CD8-positive, alpha-beta memory T cell (primary cell): ENCODE measurements at regions not wholly inside any gene's neighbourhood (a gene's known extent, or its start where the extent isn't known, plus 50 kb on each side); places are given as distances from the start of the nearest gene placed in this dataset.

Experiments
- CTCF ChIA-PET: fragments of 350-600 bp; sonication (Branson Sonifier 250); formaldehyde crosslinking; loops from one replicate; lab custom pipeline; 2021; ENCODE audit warnings: antibody characterized with exemption; lab: Charles Lee
- POLR2A ChIA-PET: fragments of 350-600 bp; sonication (Branson Sonifier 250); formaldehyde crosslinking; loops from one replicate; lab custom pipeline; 2021; ENCODE audit warnings: antibody characterized with exemption; lab: Charles Lee
- DNase-seq, 5 donors: peaks; one replicate each; pipeline versions ENCODE4 v3.0.0 to v3.0.0-alpha.2; 2020 to 2022; ENCODE audit warnings: mixed read lengths in 1 of 5
- H3K27ac ChIP-seq: one replicate; pipeline ENCODE4 v1.7.0; 2013; ENCODE audit warnings: low read depth, mild to moderate bottlenecking, low read length, moderate library complexity
- H3K27me3 ChIP-seq: 2 replicates; pipeline ENCODE4 v1.7.0; 2013; ENCODE audit warnings: low read length, mild to moderate bottlenecking; ENCODE audit not compliant: insufficient read depth, poor library complexity, severe bottlenecking
- H3K36me3 ChIP-seq: 2 replicates; pipeline ENCODE4 v1.7.0; 2013; ENCODE audit warnings: mild to moderate bottlenecking, low read length, moderate library complexity; ENCODE audit not compliant: insufficient read depth
- H3K4me1 ChIP-seq: 2 replicates; pipeline ENCODE4 v1.7.0; 2013; ENCODE audit warnings: mild to moderate bottlenecking, low read length, moderate library complexity; ENCODE audit not compliant: insufficient read depth
- H3K4me3 ChIP-seq: 2 replicates; pipeline ENCODE4 v1.7.0; 2013; ENCODE audit warnings: mild to moderate bottlenecking, low read length
- H3K9me3 ChIP-seq: 2 replicates; pipeline ENCODE4 v1.7.0; 2013; ENCODE audit warnings: mild to moderate bottlenecking, low read length
- H3K27ac Mint-ChIP-seq, 8 donors: one replicate each; pipeline ENCODE4 v1.8.0; 2020 to 2021; ENCODE audit warnings: mixed read lengths in 8 of 8, mild to moderate bottlenecking in 6 of 8, inconsistent platforms in 3 of 8, moderate library complexity in 3 of 8
- H3K27me3 Mint-ChIP-seq, 2 donors: one replicate each; pipeline ENCODE4 v1.8.0; 2020 to 2021; ENCODE audit warnings: mixed read lengths in 2 of 2, mild to moderate bottlenecking in 1 of 2, moderate library complexity in 1 of 2
- H3K36me3 Mint-ChIP-seq, 3 donors: one replicate each; pipeline ENCODE4 v1.8.0; 2020 to 2021; ENCODE audit warnings: mixed read lengths in 3 of 3, inconsistent platforms in 1 of 3, mild to moderate bottlenecking in 1 of 3
- H3K4me1 Mint-ChIP-seq, 3 donors: one replicate each; pipeline ENCODE4 v1.8.0; 2020 to 2021; ENCODE audit warnings: mixed read lengths in 3 of 3, inconsistent platforms in 1 of 3, mild to moderate bottlenecking in 1 of 3
- H3K4me3 Mint-ChIP-seq, 7 donors: one replicate each; pipeline ENCODE4 v1.8.0; 2020 to 2021; ENCODE audit warnings: mixed read lengths in 7 of 7, mild to moderate bottlenecking in 6 of 7, moderate library complexity in 4 of 7, inconsistent platforms in 2 of 7
- H3K9me3 Mint-ChIP-seq, 5 donors: one replicate each; pipeline ENCODE4 v1.8.0; 2020 to 2022; ENCODE audit warnings: mixed read lengths in 5 of 5, mild to moderate bottlenecking in 3 of 5, moderate library complexity in 2 of 5, inconsistent platforms in 1 of 5

DNA sequence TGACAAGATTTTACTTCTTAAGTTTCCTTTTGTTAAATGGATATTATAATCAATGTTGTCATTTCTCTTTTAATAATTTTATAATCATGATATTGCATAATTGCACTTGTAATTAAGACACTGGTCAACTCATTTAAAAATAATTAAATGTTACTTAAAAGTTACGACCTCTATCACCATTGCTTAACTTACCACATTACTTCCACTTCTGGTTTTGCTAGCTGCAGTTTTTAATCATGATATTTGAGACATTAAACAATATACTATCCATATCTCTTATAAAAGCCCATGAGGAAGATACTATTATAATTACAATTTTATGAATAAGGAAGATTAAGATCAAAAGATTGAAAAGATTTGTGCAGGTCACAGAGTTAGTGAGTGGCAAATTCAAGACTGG is 502.0 kb downstream of the RNF144A start:
- H3K27ac Mint-ChIP-seq: no peak overlapping the region
- H3K4me1 Mint-ChIP-seq: no peaks in the 10 kb centered on the region

DNA sequence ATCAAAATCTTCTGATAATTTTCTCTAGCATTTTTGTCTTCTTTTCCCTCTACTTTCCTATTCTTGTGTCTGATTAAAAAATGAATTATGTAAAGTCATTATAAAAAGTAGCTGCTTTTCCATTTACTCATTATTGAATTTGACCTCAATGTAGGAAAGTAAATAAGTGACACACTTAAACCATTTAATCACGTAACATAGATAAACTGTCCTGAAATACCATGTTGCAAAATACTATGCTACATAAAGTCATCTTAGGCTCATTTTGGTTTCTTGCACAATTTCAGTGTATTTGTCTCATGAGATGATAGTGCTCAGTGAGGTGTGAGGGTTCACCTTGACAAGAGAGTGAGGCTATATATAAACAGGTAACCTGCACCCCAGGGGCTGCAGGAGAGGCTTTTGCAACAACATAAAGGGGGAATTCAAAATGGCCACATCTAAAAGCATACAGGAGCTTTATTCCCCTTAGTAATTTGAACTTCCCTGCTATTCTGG is 502.7 kb downstream of the RNF144A start:
- peaks cover 0 to 5% (median 3%) of the 10 kb centered on the region in 5 donors for H3K9me3 Mint-ChIP-seq
- Histone ChIP-seq H3K4me1 (no peaks in the 10 kb centered on the region), H3K27me3 (no peaks in the 10 kb centered on the region), H3K9me3 (no peaks in the 10 kb centered on the region), H3K36me3 (no peaks in the 10 kb centered on the region), H3K4me3 (no peak overlapping the region), H3K27ac (no peak overlapping the region)
- no peak overlapping the region for H3K27ac Mint-ChIP-seq
- H3K4me1 Mint-ChIP-seq: no peaks in the 10 kb centered on the region
- ChIA-PET POLR2A (no interaction called here), CTCF (no interaction called here)
- no peak overlapping the region for H3K4me3 Mint-ChIP-seq
- DNase-seq: no peak
- H3K27me3 Mint-ChIP-seq: peaks cover 13 to 38% of the 10 kb centered on the region in 2 donors
- peaks cover 0 to 15% (median 0%) of the 10 kb centered on the region in 3 donors for H3K36me3 Mint-ChIP-seq

More for the DNA sequence above, 502.0 kb downstream of the RNF144A start:
- H3K27me3 ChIP-seq: no peaks in the 10 kb centered on the region
- no peak overlapping the region for H3K27ac ChIP-seq
- Mint-ChIP-seq H3K27me3 (peaks cover 12 to 38% of the 10 kb centered on the region in 2 donors), H3K4me3 (no peak overlapping the region), H3K36me3 (peaks cover 0 to 15% (median 0%) of the 10 kb centered on the region in 3 donors), H3K9me3 (peaks cover 0 to 5% (median 3%) of the 10 kb centered on the region in 5 donors)
- DNase-seq: no peak
- H3K36me3 ChIP-seq: no peaks in the 10 kb centered on the region
- CTCF ChIA-PET: no interaction called here
- no peak overlapping the region for H3K4me3 ChIP-seq
- POLR2A ChIA-PET: no interaction called here
- H3K4me1 ChIP-seq: no peaks in the 10 kb centered on the region
- no peaks in the 10 kb centered on the region for H3K9me3 ChIP-seq

DNA sequence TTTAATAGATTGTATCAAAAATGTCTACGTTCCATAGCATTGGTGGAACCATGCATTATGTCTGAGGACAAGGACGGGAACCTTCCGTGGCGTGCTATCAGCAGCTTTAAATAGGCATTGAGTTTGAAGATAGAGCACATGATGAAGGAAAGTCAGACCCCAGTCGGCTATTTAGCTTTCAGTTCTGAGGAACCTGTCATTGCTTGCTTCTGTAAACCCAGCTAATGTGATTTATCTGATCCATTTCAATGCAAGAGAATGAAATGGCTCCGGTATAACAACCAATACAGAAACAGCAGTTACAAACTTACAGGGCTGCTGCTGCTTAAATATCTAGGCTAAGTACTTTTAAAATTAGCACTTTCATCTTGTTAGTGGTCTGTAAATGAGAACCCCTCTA is 503.3 kb downstream of the RNF144A start:
- POLR2A ChIA-PET: no interaction called here
- H3K4me3 ChIP-seq: no peak overlapping the region
- Mint-ChIP-seq H3K27me3 (peaks cover 15 to 38% of the 10 kb centered on the region in 2 donors), H3K36me3 (peaks cover 0 to 15% (median 0%) of the 10 kb centered on the region in 3 donors), H3K27ac (no peak overlapping the region), H3K4me3 (peak overlapping the region in 1 of 7 donors; percentile 4), H3K4me1 (no peaks in the 10 kb centered on the region), H3K9me3 (peaks cover 0 to 5% (median 3%) of the 10 kb centered on the region in 5 donors)
- CTCF ChIA-PET: no interaction called here
- no peak overlapping the region for H3K27ac ChIP-seq
- no peaks in the 10 kb centered on the region for H3K27me3 ChIP-seq
- no peaks in the 10 kb centered on the region for H3K4me1 ChIP-seq
- DNase-seq: no peak
- H3K36me3 ChIP-seq: no peaks in the 10 kb centered on the region
- no peaks in the 10 kb centered on the region for H3K9me3 ChIP-seq

DNA sequence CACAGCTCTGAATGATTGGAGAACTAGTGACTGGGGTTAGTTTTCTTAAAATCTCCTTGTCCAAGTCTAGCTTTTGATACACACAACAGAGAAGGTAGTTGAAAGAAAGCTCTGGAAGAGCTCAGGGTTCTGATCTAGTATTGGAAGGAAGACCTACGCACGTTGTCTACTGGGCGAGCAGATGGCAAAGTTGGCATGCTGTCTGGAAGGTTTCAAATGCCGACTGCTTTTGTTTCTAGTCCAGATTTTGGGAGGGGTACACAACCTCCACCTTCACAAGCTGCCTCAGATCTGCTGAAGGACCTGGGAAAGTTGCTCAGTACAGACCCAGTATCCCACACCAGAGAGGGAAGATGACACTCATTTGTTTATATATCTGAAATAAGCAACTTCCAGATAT is 507.3 kb downstream of the RNF144A start:
- H3K9me3 Mint-ChIP-seq: no peaks in the 10 kb centered on the region
- POLR2A ChIA-PET: no interaction called here
- H3K4me1 Mint-ChIP-seq: peaks cover 20 to 23% (median 23%) of the 10 kb centered on the region in 3 donors
- H3K36me3 ChIP-seq: no peaks in the 10 kb centered on the region
- H3K4me3 ChIP-seq: no peak overlapping the region
- H3K27ac ChIP-seq: no peak overlapping the region
- no peak overlapping the region for H3K4me3 Mint-ChIP-seq
- no peaks in the 10 kb centered on the region for H3K27me3 ChIP-seq
- peaks cover 17% of the 10 kb centered on the region for H3K4me1 ChIP-seq
- DNase-seq: no peak
- no peak overlapping the region for H3K27ac Mint-ChIP-seq
- H3K36me3 Mint-ChIP-seq: no peaks in the 10 kb centered on the region
- no peaks in the 10 kb centered on the region for H3K9me3 ChIP-seq
- CTCF ChIA-PET: interaction anchor here (0.9 kb wide), 1 partner anchor 668 kb away, joined by 3 read pairs; no protein-coding TSS in a partner anchor
- peaks cover 13 to 22% of the 10 kb centered on the region in 2 donors for H3K27me3 Mint-ChIP-seq

DNA sequence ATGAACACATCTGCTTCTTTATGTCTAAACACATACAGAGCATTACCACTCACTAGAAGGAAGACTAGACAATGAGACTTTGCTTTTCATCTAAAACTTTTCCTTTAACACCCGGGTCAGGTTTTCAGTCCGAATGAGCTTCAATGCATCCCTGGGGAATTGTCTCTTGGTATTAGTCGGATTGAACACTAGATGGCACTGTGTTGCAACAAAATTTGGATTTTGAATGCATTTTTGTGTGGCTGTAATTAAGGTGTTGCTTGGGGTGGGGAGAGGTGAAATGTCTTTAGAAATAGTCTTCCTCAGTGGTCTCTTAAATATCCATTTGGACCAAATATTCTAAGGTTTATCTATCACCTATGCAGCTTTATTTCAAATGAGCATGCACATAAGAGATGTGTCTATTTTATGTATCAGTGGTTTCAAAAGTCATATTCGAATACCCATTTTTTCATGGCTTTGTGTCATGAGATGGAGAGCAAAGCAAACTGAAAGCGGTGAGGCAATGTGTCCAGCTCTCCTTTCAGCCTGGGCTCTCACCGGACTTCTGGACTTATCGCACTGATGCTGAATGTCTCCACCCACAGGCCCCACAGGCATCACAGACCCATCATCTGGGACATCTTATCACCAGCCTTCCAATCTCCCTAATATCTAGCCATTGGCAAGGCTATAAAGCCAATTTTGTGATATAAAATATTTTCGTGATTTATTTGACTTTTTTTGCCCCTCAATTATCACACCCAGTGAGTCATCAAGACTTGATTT is 510.3 kb downstream of the RNF144A start:
- Histone ChIP-seq H3K36me3 (no peaks in the 10 kb centered on the region), H3K4me1 (peaks cover 36% of the 10 kb centered on the region), H3K4me3 (no peak overlapping the region), H3K27me3 (no peaks in the 10 kb centered on the region), H3K27ac (no peak overlapping the region), H3K9me3 (no peaks in the 10 kb centered on the region)
- peak in 2 of 5 donors; percentile 59 to 67 for DNase-seq
- Mint-ChIP-seq H3K27me3 (peaks cover 3 to 4% of the 10 kb centered on the region in 2 donors), H3K9me3 (peaks cover 0 to 4% (median 4%) of the 10 kb centered on the region in 5 donors), H3K4me1 (peaks cover 39 to 52% (median 46%) of the 10 kb centered on the region in 3 donors), H3K4me3 (peak overlapping the region in 6 of 7 donors; percentile 4 to 63 (median 44)), H3K36me3 (peaks cover 0 to 1% (median 1%) of the 10 kb centered on the region in 3 donors), H3K27ac (peak overlapping the region; percentile 12 to 84 (median 47))
- CTCF ChIA-PET: interaction anchor here (0.6 to 4.6 kb wide), 32 partner anchors 10 to 1265 kb away, joined by 3 to 32 read pairs (median 4); partner anchors contain the start of gene ID2
- POLR2A ChIA-PET: interaction anchor here (1.0 to 2.4 kb wide), 5 partner anchors 140 to 1257 kb away, joined by 4 to 13 read pairs (median 8); partner anchors contain the start of gene ID2

DNA sequence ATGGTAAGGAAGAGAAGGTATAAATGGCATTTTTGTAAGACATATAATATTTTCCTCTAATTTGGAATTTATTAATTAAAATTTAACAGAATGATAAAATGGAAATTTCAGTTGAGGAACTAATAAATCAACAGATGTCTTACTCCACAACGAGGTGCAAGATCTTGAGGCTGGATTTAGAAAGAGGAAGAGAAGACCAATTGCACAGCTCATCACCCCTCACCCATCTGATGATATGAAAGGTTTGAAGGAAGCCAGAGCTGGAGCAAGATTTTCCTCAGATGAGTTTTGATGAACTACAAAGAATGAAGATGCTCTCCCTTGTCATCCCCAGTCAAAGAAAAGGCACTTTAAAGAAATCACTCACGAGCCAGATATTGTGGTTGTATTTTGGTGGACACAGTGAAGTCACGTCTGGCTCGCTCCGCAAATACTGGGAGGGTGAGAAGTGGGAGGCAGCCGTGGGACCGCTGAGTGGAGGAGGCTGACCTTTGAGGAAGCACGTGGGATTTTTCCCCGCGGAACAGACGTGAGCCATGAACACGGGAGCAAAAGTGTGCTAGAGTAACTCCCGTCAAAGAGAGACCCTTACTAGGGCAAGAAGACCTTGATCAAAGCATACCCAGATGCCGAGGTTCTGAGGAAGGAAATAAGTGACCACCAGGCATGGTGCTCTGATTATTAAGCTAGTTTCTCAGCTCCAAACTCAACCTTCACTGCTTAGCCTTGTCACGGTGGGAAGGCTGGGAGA is 511.4 kb downstream of the RNF144A start:
- no peak overlapping the region for H3K27ac ChIP-seq
- CTCF ChIA-PET: interaction anchor here (0.6 to 4.6 kb wide), 15 partner anchors 9 to 1259 kb away, joined by 3 to 32 read pairs (median 8); partner anchors contain the start of gene ID2
- no peaks in the 10 kb centered on the region for H3K36me3 ChIP-seq
- POLR2A ChIA-PET: interaction anchor here (1.4 to 2.4 kb wide), 4 partner anchors 139 to 1256 kb away, joined by 6 to 13 read pairs (median 8); partner anchors contain the start of gene ID2
- peaks cover 2 to 4% (median 2%) of the 10 kb centered on the region in 3 donors for H3K36me3 Mint-ChIP-seq
- peaks cover 43 to 55% (median 51%) of the 10 kb centered on the region in 3 donors for H3K4me1 Mint-ChIP-seq
- no peaks in the 10 kb centered on the region for H3K9me3 ChIP-seq
- peaks cover 36% of the 10 kb centered on the region for H3K4me1 ChIP-seq
- no peak for DNase-seq
- H3K4me3 Mint-ChIP-seq: peak overlapping the region; percentile 44 to 89 (median 76)
- peaks cover 0 to 10% (median 7%) of the 10 kb centered on the region in 5 donors for H3K9me3 Mint-ChIP-seq
- no peaks in the 10 kb centered on the region for H3K27me3 ChIP-seq
- no peak overlapping the region for H3K4me3 ChIP-seq
- peak overlapping the region; percentile 58 to 98 (median 79) for H3K27ac Mint-ChIP-seq
- H3K27me3 Mint-ChIP-seq: peaks cover 0 to 3% of the 10 kb centered on the region in 2 donors

DNA sequence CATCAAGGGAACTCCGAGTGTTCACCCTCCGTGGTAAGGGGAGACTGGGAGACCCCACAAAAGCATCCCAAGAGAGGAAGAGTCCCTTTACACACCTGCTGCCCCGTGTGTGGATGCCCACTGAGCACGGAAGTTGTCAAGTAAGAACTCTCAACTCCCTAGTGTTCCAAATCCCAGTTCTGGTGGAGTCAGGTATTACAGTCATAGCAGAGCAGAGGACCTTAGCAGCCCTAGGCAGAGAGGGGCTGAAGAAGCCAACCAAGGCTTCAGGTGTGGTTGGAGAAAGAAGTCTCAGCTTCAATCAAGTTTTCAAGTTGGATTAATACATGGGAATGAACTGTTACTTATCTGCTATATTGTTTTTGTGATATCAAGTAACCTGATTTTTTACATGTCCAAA is 512.5 kb downstream of the RNF144A start:
- H3K4me3 Mint-ChIP-seq: peak overlapping the region; percentile 76 to 89 (median 86)
- CTCF ChIA-PET: interaction anchor here (1.5 to 4.6 kb wide), 6 partner anchors 243 to 1255 kb away, joined by 4 to 32 read pairs (median 20); partner anchors contain the start of gene ID2
- POLR2A ChIA-PET: no interaction called here
- H3K27me3 Mint-ChIP-seq: peaks cover 0 to 2% of the 10 kb centered on the region in 2 donors
- Histone ChIP-seq H3K9me3 (no peaks in the 10 kb centered on the region), H3K36me3 (no peaks in the 10 kb centered on the region), H3K4me1 (peaks cover 36% of the 10 kb centered on the region), H3K27me3 (no peaks in the 10 kb centered on the region), H3K4me3 (no peak overlapping the region), H3K27ac (no peak overlapping the region)
- no peak for DNase-seq
- H3K9me3 Mint-ChIP-seq: peaks cover 6 to 20% (median 13%) of the 10 kb centered on the region in 5 donors
- peak overlapping the region; percentile 77 to 99 (median 95) for H3K27ac Mint-ChIP-seq
- peaks cover 45 to 58% (median 56%) of the 10 kb centered on the region in 3 donors for H3K4me1 Mint-ChIP-seq
- H3K36me3 Mint-ChIP-seq: peaks cover 2 to 12% (median 7%) of the 10 kb centered on the region in 3 donors
